NAMALWA (cell line): ENCODE measurements at regions not wholly inside any gene's neighbourhood (a gene's known extent, or its start where the extent isn't known, plus 50 kb on each side); places are given as distances from the start of the nearest gene placed in this dataset.
"Not testable (repeated sequence)": the region's sequence is repeated elsewhere in the genome, so short reads cannot be mapped to it uniquely, and the experiment has no call there.

ENCODE experiments used
- DNase-seq: peaks from one replicate; pipeline ENCODE4 v3.0.0-alpha.2; 2015; ENCODE audit warnings: low spot score

- DNase-seq = no peak
Measured at GRCh38 chr5:26543987-26544386, 494.4 kb downstream of the CDH9 start.

GRCh38 chr5:26538226-26538625 lies 500.2 kb downstream of the CDH9 start:
- DNase-seq = no peak

- no peak for DNase-seq
Measured at GRCh38 chr5:26535215-26535614, 503.2 kb downstream of the CDH9 start.

GRCh38 chr5:26530305-26530704 lies 508.1 kb downstream of the CDH9 start:
- DNase-seq = no peak

- no peak for DNase-seq
Measured at GRCh38 chr5:26519245-26519644, 519.1 kb downstream of the CDH9 start.

- no peak for DNase-seq
Measured at GRCh38 chr5:26518065-26518464, 520.3 kb downstream of the CDH9 start.

- DNase-seq = no peak
Measured at GRCh38 chr5:26498972-26499371, 539.4 kb downstream of the CDH9 start.

- no peak for DNase-seq
Measured at GRCh38 chr5:26495437-26495836, 542.9 kb downstream of the CDH9 start.

- no peak for DNase-seq
Measured at GRCh38 chr5:26492906-26493459, 545.4 kb downstream of the CDH9 start.

- DNase-seq = no peak
Measured at GRCh38 chr5:26487553-26487952, 550.8 kb downstream of the CDH9 start.

GRCh38 chr5:26486631-26487030 lies 551.8 kb downstream of the CDH9 start:
- no peak for DNase-seq

GRCh38 chr5:26485146-26485860 lies 553.1 kb downstream of the CDH9 start:
- DNase-seq = not testable (repeated sequence)

- DNase-seq = peak; percentile 67
Measured at GRCh38 chr5:26482810-26483375, 555.5 kb downstream of the CDH9 start.

- peak; percentile 19 for DNase-seq
Measured at GRCh38 chr5:26482076-26482809, 556.1 kb downstream of the CDH9 start.

GRCh38 chr5:26470439-26470838 lies 567.9 kb downstream of the CDH9 start:
- no peak for DNase-seq

- DNase-seq = no peak
Measured at GRCh38 chr5:26439121-26439520, 599.3 kb downstream of the CDH9 start.

- DNase-seq = no peak
Measured at GRCh38 chr5:26434688-26435087, 603.7 kb downstream of the CDH9 start.

GRCh38 chr5:26432386-26432785 lies 606.0 kb downstream of the CDH9 start:
- no peak for DNase-seq

- no peak for DNase-seq
Measured at GRCh38 chr5:26430323-26430722, 608.1 kb downstream of the CDH9 start.

GRCh38 chr5:26427281-26427680 lies 611.1 kb downstream of the CDH9 start:
- DNase-seq = no peak

GRCh38 chr5:26419987-26420386 lies 618.4 kb downstream of the CDH9 start:
- DNase-seq = no peak

- DNase-seq = no peak
Measured at GRCh38 chr5:26416911-26417310, 621.5 kb downstream of the CDH9 start.
